ENCODE measurements at regions not wholly inside any gene's neighbourhood (a gene's known extent, or its start where the extent isn't known, plus 50 kb on each side); places are given as distances from the start of the nearest gene placed in this dataset.

GRCh38 chr13:106963151-106963550 is 395.2 kb upstream of the ARGLU1 start:
- DNase-seq (ENCODE audit: extremely low read depth, insufficient read length), result no peak
- TF ChIP-seq CTCF (IDR thresholded peaks at IDR 0.05; ENCODE audit: insufficient read depth, low read length, poor library complexity, severe bottlenecking), result no peak
- Histone ChIP-seq H3K27me3 (replicated peaks; ENCODE audit: control insufficient read depth, insufficient read depth, low read length) (no peaks in the 10 kb centered on the region), H3K36me3 (ENCODE audit: control insufficient read depth, insufficient read depth, low read length) (no peaks in the 10 kb centered on the region), H3K4me3 (replicated peaks; ENCODE audit: low read depth, low read length) (no peak overlapping the region)

- H3K4me3 ChIP-seq (replicated peaks; ENCODE audit: low read depth, low read length), result no peak overlapping the region
- DNase-seq (ENCODE audit: extremely low read depth, insufficient read length), result no peak
- TF ChIP-seq CTCF (IDR thresholded peaks at IDR 0.05; ENCODE audit: insufficient read depth, low read length, poor library complexity, severe bottlenecking), result no peak
- no peaks in the 10 kb centered on the region for H3K27me3 ChIP-seq (replicated peaks; ENCODE audit: control insufficient read depth, insufficient read depth, low read length)
- no peaks in the 10 kb centered on the region for H3K36me3 ChIP-seq (ENCODE audit: control insufficient read depth, insufficient read depth, low read length)
Observed at GRCh38 chr13:106961651-106962050, 393.7 kb upstream of the ARGLU1 start.

GRCh38 chr13:106961216-106961615 is 393.3 kb upstream of the ARGLU1 start:
- no peak overlapping the region for H3K4me3 ChIP-seq (replicated peaks; ENCODE audit: low read depth, low read length)
- no peaks in the 10 kb centered on the region for H3K27me3 ChIP-seq (replicated peaks; ENCODE audit: control insufficient read depth, insufficient read depth, low read length)
- DNase-seq (ENCODE audit: extremely low read depth, insufficient read length), result no peak
- no peaks in the 10 kb centered on the region for H3K36me3 ChIP-seq (ENCODE audit: control insufficient read depth, insufficient read depth, low read length)
- TF ChIP-seq CTCF (IDR thresholded peaks at IDR 0.05; ENCODE audit: insufficient read depth, low read length, poor library complexity, severe bottlenecking), result no peak

GRCh38 chr13:106958621-106959048 is 390.7 kb upstream of the ARGLU1 start:
- TF ChIP-seq CTCF (IDR thresholded peaks at IDR 0.05; ENCODE audit: insufficient read depth, low read length, poor library complexity, severe bottlenecking), result no peak
- DNase-seq (ENCODE audit: extremely low read depth, insufficient read length), result no peak
- Histone ChIP-seq H3K4me3 (replicated peaks; ENCODE audit: low read depth, low read length) (no peak overlapping the region), H3K27me3 (replicated peaks; ENCODE audit: control insufficient read depth, insufficient read depth, low read length) (no peaks in the 10 kb centered on the region), H3K36me3 (ENCODE audit: control insufficient read depth, insufficient read depth, low read length) (no peaks in the 10 kb centered on the region)

GRCh38 chr13:106942563-106942962 is 374.6 kb upstream of the ARGLU1 start:
- no peaks in the 10 kb centered on the region for H3K36me3 ChIP-seq (ENCODE audit: control insufficient read depth, insufficient read depth, low read length)
- H3K4me3 ChIP-seq (replicated peaks; ENCODE audit: low read depth, low read length), result no peak overlapping the region
- H3K27me3 ChIP-seq (replicated peaks; ENCODE audit: control insufficient read depth, insufficient read depth, low read length), result no peaks in the 10 kb centered on the region
- no peak for TF ChIP-seq CTCF (IDR thresholded peaks at IDR 0.05; ENCODE audit: insufficient read depth, low read length, poor library complexity, severe bottlenecking)
- no peak for DNase-seq (ENCODE audit: extremely low read depth, insufficient read length)

GRCh38 chr13:106941779-106942178 is 373.8 kb upstream of the ARGLU1 start:
- no peak for TF ChIP-seq CTCF (IDR thresholded peaks at IDR 0.05; ENCODE audit: insufficient read depth, low read length, poor library complexity, severe bottlenecking)
- DNase-seq (ENCODE audit: extremely low read depth, insufficient read length), result no peak
- H3K36me3 ChIP-seq (ENCODE audit: control insufficient read depth, insufficient read depth, low read length), result no peaks in the 10 kb centered on the region
- H3K4me3 ChIP-seq (replicated peaks; ENCODE audit: low read depth, low read length), result no peak overlapping the region
- no peaks in the 10 kb centered on the region for H3K27me3 ChIP-seq (replicated peaks; ENCODE audit: control insufficient read depth, insufficient read depth, low read length)
